GM18951 (cell line): ENCODE measurements at regions not wholly inside any gene's neighbourhood (a gene's known extent, or its start where the extent isn't known, plus 50 kb on each side); places are given as distances from the start of the nearest gene placed in this dataset.

Experiments
- POLR2A ChIP-seq: IDR thresholded peaks from 4 replicates; pipeline ENCODE4 v1.6.1; 2011; ENCODE audit warnings: mild to moderate bottlenecking; ENCODE audit not compliant: insufficient read length, insufficient read depth; ENCODE audit errors: extremely low read depth
- in situ Hi-C: fragments of 300-500 bp; cut with MboI; formaldehyde crosslinking; loops from one replicate; pipeline ENCODE4 v1.12.0; 2022; ENCODE audit warnings: low sequenced_read_pairs, mixed read lengths, inconsistent platforms; ENCODE audit not compliant: unreplicated experiment

DNA sequence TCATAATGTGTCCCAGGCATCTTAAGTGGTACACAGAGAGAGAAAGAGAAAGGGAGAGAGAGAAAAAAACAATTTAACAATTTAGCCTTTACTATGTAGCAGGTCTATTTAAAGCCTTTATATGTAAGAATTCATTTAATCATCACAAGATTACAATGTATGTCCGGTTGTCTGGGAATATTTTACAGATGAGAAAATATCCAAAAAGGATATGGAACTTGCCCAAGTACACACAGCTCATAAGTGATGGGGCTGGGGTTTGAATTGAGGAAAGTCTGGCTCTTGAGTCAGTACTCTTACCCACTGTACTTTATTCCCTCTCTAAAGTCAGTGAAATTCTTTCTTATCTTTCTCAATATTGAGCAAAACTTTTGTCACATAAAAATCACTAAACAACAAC lies 104.6 kb downstream of the LYPLAL1 start:
- in situ Hi-C loops: no loop called here
- no peak for TF ChIP-seq POLR2A

GRCh38 chr1:219277304-219278105 lies 103.8 kb downstream of the LYPLAL1 start:
- in situ Hi-C loops: no loop called here
- no peak for TF ChIP-seq POLR2A

DNA sequence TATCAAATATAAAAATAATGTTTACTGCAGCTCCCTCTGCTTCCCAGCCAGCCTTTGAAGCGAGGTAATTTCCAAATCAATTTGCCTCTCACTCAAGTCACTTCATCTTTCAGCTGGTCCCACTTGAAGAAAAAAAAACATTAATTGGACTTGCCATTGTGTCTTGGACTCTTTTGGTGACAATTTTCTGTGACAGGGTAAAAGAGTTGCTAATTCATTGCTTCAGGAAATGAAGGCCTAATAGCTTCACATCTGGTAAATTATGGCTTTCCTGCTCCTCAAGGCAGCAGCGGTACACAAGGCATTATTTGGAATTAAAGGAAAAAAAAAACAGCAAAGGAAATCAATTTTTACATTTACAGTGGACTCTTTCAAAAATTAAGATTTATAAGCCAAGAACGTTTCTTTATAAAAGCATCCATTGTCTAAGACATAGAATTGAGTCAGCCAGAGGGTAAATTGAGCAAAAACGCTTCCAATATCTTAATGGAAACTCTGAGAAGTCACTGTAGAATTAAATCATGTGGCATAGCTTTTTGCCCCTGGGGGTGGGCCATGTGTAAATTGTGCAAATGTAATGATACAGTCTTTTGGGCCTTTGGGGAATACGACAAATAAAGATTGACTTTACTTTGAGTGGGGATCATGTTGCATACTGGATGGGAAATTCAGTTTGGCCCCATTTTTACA lies 102.5 kb downstream of the LYPLAL1 start:
- TF ChIP-seq POLR2A: no peak
- in situ Hi-C loops: no loop called here

- TF ChIP-seq POLR2A: no peak
- in situ Hi-C loops: no loop called here
Measured at GRCh38 chr1:219273088-219273686, 99.5 kb downstream of the LYPLAL1 start.

- in situ Hi-C loops: no loop called here
- no peak for TF ChIP-seq POLR2A
Measured at GRCh38 chr1:219271818-219272535, 98.3 kb downstream of the LYPLAL1 start.

DNA sequence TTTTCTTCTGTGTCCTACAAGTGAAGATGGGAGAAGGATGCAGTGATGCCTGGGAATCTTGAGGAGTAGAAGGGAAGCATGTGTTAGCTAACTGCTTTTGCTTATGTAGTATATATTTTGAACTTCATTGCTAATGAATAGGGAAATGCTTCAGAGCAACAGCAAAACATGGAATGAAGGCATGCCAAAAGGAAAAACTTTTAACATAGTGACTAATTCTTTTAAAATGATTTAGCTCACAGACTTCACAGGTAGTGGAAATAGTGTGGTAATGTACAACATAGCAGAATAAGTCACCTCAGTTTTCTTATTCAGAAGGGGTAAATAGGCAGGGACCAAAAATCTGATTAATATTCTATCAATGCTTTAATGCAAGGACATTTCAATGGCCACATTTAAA lies 95.5 kb downstream of the LYPLAL1 start:
- TF ChIP-seq POLR2A: no peak
- in situ Hi-C loops: no loop called here

DNA sequence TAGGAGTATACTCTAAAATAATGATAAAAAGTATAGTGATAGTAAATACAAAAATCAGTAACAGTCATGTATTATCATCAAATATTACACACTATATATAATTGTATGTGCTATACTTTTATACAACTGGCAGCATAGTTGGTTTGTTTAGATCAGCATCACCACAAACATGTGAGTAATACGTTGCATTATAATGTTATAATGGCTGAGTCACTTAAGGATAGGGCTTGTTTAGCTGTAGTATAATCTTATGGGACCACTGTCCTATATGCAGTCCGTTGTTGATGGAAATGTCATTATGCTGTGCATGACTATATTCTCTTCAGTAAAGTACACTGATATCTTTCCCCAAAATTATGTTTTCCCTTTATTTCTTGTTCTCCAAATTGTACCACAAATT lies 92.8 kb downstream of the LYPLAL1 start:
- in situ Hi-C loops: no loop called here
- TF ChIP-seq POLR2A: no peak

DNA sequence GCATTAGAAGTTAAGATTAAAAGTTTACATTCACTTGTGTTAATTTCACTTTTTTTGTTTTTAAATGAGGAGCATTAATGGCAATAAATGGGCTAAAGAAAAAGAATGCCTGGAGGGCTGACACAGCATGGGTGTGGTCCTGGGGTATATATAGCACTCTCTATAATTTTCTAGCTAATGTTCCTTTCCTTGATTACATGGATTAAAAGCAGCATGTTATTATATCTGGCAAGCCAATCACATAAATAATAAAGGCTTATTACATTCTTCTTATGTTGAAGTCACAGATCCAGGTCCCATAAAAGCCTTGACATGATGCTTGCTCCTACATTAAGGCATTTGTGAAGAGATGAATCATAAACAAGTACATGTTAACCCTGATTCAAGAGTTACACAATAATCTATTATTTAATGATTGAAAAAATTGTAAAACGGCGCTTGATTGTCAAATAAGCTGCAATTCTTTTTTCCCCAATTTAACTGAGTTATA lies 91.4 kb downstream of the LYPLAL1 start:
- no peak for TF ChIP-seq POLR2A
- in situ Hi-C loops: no loop called here

DNA sequence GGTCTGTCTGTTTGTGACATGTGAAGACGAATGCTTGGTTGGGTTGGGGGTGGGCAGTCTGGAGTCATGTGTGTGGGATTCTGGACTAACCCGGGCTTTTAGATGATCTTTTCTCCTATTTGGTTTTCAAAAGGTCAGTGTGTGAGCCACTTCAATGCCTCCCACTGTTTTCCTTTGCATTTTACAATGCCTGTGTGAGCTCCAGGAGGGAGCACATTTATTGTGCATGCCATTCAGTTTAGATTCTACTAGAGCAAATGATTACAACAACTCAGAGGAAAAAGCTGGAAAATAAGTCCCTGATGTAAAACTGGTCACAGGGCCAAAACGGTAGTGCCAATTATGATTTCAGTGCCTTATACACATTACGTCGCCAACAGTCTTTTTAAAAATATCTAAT lies 90.9 kb downstream of the LYPLAL1 start:
- no peak for TF ChIP-seq POLR2A
- in situ Hi-C loops: no loop called here
